ENCODE measurements at regions not wholly inside any gene's neighbourhood (a gene's known extent, or its start where the extent isn't known, plus 50 kb on each side); places are given as distances from the start of the nearest gene placed in this dataset.

GRCh38 chr7:136293272-136293671 lies 316.1 kb upstream of the MTPN start:
- no peaks in the 10 kb centered on the region for H3K36me3 ChIP-seq
- H3K9me3 ChIP-seq, result peaks cover 0 to 3% (median 0%) of the 10 kb centered on the region in 4 donors
- H3K4me1 ChIP-seq, result peaks cover 0 to 31% (median 17%) of the 10 kb centered on the region in 4 donors
- H3K27me3 ChIP-seq, result no peaks in the 10 kb centered on the region
- intact Hi-C loops (cut with DNase I), result loop anchor here (5.0 to 10.0 kb wide), 2 partner anchors 261 to 572 kb away; partner anchors contain the start of gene CHRM2
- WGBS, 2 donors, result 79 to 90% methylated on average over 6 of the region's 6 CpGs
- no peak for TF ChIP-seq EP300 (IDR thresholded peaks at IDR 0.05)
- TF ChIP-seq CTCF (IDR thresholded peaks at IDR 0.05), result no peak
- no peak for TF ChIP-seq POLR2A (IDR thresholded peaks at IDR 0.05)
- TF ChIP-seq POLR2AphosphoS5 (IDR thresholded peaks at IDR 0.05), result no peak
- DNase-seq, result no peak
- peak overlapping the region in 3 of 4 donors; percentile 51 to 68 (median 67) for H3K27ac ChIP-seq
- H3K4me3 ChIP-seq, result no peak overlapping the region

- intact Hi-C loops (cut with DNase I), result loop anchor here (5.0 to 10.0 kb wide), 2 partner anchors 260 to 572 kb away; partner anchors contain the start of gene CHRM2
- no peak for TF ChIP-seq POLR2A (IDR thresholded peaks at IDR 0.05)
- peak; percentile 34 to 80 (median 64) for TF ChIP-seq POLR2AphosphoS5 (IDR thresholded peaks at IDR 0.05)
- no peak for TF ChIP-seq CTCF (IDR thresholded peaks at IDR 0.05)
- TF ChIP-seq EP300 (IDR thresholded peaks at IDR 0.05), result peak in 1 of 4 donors; percentile 12
- DNase-seq, result no peak
- Histone ChIP-seq H3K4me3 (no peak overlapping the region), H3K27me3 (no peaks in the 10 kb centered on the region), H3K4me1 (peaks cover 0 to 31% (median 17%) of the 10 kb centered on the region in 4 donors), H3K36me3 (no peaks in the 10 kb centered on the region), H3K27ac (peak overlapping the region in 3 of 4 donors; percentile 51 to 68 (median 67)), H3K9me3 (peaks cover 0 to 3% (median 0%) of the 10 kb centered on the region in 4 donors)
These were observed 315.2 kb upstream of the MTPN start for GRCh38 chr7:136292365-136292764.

- DNase-seq, result no peak
- no peak overlapping the region for H3K4me3 ChIP-seq
- peak overlapping the region in 1 of 4 donors; percentile 4 for H3K27ac ChIP-seq
- no peaks in the 10 kb centered on the region for H3K27me3 ChIP-seq
- no peaks in the 10 kb centered on the region for H3K9me3 ChIP-seq
- 85 to 89% methylated on average over 1 of the region's 1 CpG for WGBS, 2 donors
- H3K36me3 ChIP-seq, result no peaks in the 10 kb centered on the region
- H3K4me1 ChIP-seq, result peaks cover 0 to 33% (median 19%) of the 10 kb centered on the region in 4 donors
- intact Hi-C loops (cut with DNase I), result loop anchor here (5.0 to 10.0 kb wide), 2 partner anchors 258 to 574 kb away; partner anchors contain the start of gene CHRM2
- TF ChIP-seq EP300 (IDR thresholded peaks at IDR 0.05), result no peak
- no peak for TF ChIP-seq CTCF (IDR thresholded peaks at IDR 0.05)
- no peak for TF ChIP-seq POLR2AphosphoS5 (IDR thresholded peaks at IDR 0.05)
- TF ChIP-seq POLR2A (IDR thresholded peaks at IDR 0.05), result no peak
These were observed 313.2 kb upstream of the MTPN start for GRCh38 chr7:136290351-136290750.

- TF ChIP-seq EP300 (IDR thresholded peaks at IDR 0.05) (no peak), CTCF (IDR thresholded peaks at IDR 0.05) (no peak)
- H3K4me3 ChIP-seq, result no peak overlapping the region
These were observed 300.9 kb upstream of the MTPN start for GRCh38 chr7:136278057-136278456.

GRCh38 chr7:136275794-136276193 lies 298.6 kb upstream of the MTPN start:
- Histone ChIP-seq H3K9me3 (no peaks in the 10 kb centered on the region), H3K4me3 (no peak overlapping the region), H3K27me3 (no peaks in the 10 kb centered on the region), H3K4me1 (peaks cover 0 to 5% (median 0%) of the 10 kb centered on the region in 4 donors), H3K27ac (no peak overlapping the region), H3K36me3 (no peaks in the 10 kb centered on the region)
- 36 to 53% methylated on average over 3 of the region's 3 CpGs for WGBS, 2 donors
- DNase-seq, result no peak
- intact Hi-C loops (cut with DNase I), result no loop called here
- no peak for TF ChIP-seq EP300 (IDR thresholded peaks at IDR 0.05)
- no peak for TF ChIP-seq CTCF (IDR thresholded peaks at IDR 0.05)
- TF ChIP-seq POLR2AphosphoS5 (IDR thresholded peaks at IDR 0.05), result no peak
- no peak for TF ChIP-seq POLR2A (IDR thresholded peaks at IDR 0.05)

More at GRCh38 chr7:136278057-136278456, 300.9 kb upstream of the MTPN start:
- Histone ChIP-seq H3K9me3 (no peaks in the 10 kb centered on the region), H3K27me3 (no peaks in the 10 kb centered on the region), H3K27ac (no peak overlapping the region), H3K4me1 (peaks cover 0 to 5% (median 0%) of the 10 kb centered on the region in 4 donors), H3K36me3 (no peaks in the 10 kb centered on the region)
- intact Hi-C loops (cut with DNase I), result no loop called here
- 65 to 71% methylated on average over 2 of the region's 2 CpGs for WGBS, 2 donors
- no peak for DNase-seq

Measured in sigmoid colon (tissue), 6 donors.